Naive thymus-derived CD8-positive, alpha-beta T cell (primary cell): ENCODE measurements at regions not wholly inside any gene's neighbourhood (a gene's known extent, or its start where the extent isn't known, plus 50 kb on each side); places are given as distances from the start of the nearest gene placed in this dataset.

Source experiments
- ATAC-seq, 2 donors: fragments of 150-1000 bp; cut with Tn5 transposase in 1 of 2; sonication (Bioruptor Pico), chemical (Tn5 transposase) in 1 of 2; 1 replicate in 1 of 2; 2 replicates in 1 of 2; pipeline ENCODE4 v1.10.0; 2021; ENCODE audit warnings: mild to moderate bottlenecking in 2 of 2, moderate library complexity in 2 of 2
- POLR2A ChIA-PET: fragments of 350-600 bp; sonication (Branson Sonifier 250); formaldehyde crosslinking; loops from one replicate; lab custom pipeline; 2021; ENCODE audit warnings: antibody characterized with exemption; lab: Charles Lee
- DNase-seq, 10 donors: peaks; one replicate each; pipeline versions ENCODE4 v3.0.0 to v3.0.0-alpha.2; 2020 to 2022
- H3K27ac Mint-ChIP-seq, 10 donors: one replicate each; pipeline ENCODE4 v1.8.0; 2020 to 2022; ENCODE audit warnings: mild to moderate bottlenecking in 10 of 10, mixed read lengths in 10 of 10, moderate library complexity in 4 of 10, inconsistent platforms in 1 of 10
- H3K27me3 Mint-ChIP-seq, 5 donors: one replicate each; pipeline ENCODE4 v1.8.0; 2021 to 2022; ENCODE audit warnings: mixed read lengths in 5 of 5
- H3K36me3 Mint-ChIP-seq, 3 donors: one replicate each; pipeline ENCODE4 v1.8.0; 2020 to 2022; ENCODE audit warnings: mixed read lengths in 3 of 3, mild to moderate bottlenecking in 2 of 3, inconsistent platforms in 1 of 3
- H3K4me1 Mint-ChIP-seq, 4 donors: one replicate each; pipeline ENCODE4 v1.8.0; 2021 to 2022; ENCODE audit warnings: mixed read lengths in 4 of 4
- H3K4me3 Mint-ChIP-seq, 10 donors: one replicate each; pipeline ENCODE4 v1.8.0; 2020 to 2022; ENCODE audit warnings: mild to moderate bottlenecking in 10 of 10, mixed read lengths in 10 of 10, moderate library complexity in 6 of 10, inconsistent platforms in 1 of 10
- H3K9me3 Mint-ChIP-seq, 9 donors: one replicate each; pipeline ENCODE4 v1.8.0; 2020 to 2022; ENCODE audit warnings: mixed read lengths in 9 of 9, mild to moderate bottlenecking in 3 of 9, inconsistent platforms in 1 of 9, moderate library complexity in 1 of 9

DNA sequence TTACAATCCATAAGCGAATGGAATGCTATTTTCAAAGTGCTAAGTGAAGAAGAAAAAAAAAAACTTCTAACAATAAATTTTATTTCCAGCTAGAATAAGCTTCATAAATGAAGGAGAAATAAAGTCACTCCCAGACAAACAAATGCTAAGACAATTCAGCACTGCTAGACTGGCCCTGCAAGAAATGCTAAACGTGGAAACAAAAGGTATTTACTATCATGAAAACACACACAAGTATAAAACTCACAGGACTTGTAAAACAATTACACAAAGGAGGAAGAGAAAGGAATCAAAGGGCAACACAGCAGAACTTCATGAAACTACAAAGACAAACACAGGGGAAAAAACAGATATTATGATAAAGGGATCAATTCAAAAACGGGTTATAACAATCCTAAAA is 85.8 kb upstream of the NELL2 start:
- POLR2A ChIA-PET = no interaction called here
- H3K4me3 Mint-ChIP-seq = no peak overlapping the region
- peaks cover 0 to 11% (median 11%) of the 10 kb centered on the region in 3 donors for H3K36me3 Mint-ChIP-seq
- DNase-seq (no peak), ATAC-seq (no peak)
- no peak overlapping the region for H3K27ac Mint-ChIP-seq
- H3K27me3 Mint-ChIP-seq = no peaks in the 10 kb centered on the region
- peaks cover 0 to 3% (median under 1%) of the 10 kb centered on the region in 4 donors for H3K4me1 Mint-ChIP-seq
- peaks cover 0 to 54% (median 16%) of the 10 kb centered on the region in 9 donors for H3K9me3 Mint-ChIP-seq

DNA sequence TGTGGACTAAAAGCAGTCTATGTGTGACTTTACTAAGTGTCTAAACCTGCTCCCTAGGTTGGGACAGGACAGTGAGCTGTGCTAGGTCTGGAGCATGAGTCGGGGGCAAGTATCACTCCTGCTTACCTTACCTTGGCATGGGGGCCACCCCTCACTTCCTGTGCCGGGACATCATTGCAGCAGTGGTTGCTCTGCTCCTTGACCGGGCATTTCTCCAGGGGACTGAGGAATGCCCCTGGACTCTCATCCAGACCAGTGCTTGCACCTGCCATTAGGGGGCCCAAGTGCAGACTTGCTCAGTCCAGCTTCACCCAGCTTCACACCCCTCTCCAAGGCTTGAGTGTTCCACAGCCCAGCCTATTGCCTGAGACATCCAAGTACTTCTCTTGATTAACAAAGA is 84.7 kb upstream of the NELL2 start:
- H3K27me3 Mint-ChIP-seq = no peaks in the 10 kb centered on the region
- H3K36me3 Mint-ChIP-seq = peaks cover 0 to 11% (median 11%) of the 10 kb centered on the region in 3 donors
- DNase-seq = peak in 1 of 10 donors; percentile 60
- POLR2A ChIA-PET = no interaction called here
- peaks cover 0 to 3% (median 0%) of the 10 kb centered on the region in 4 donors for H3K4me1 Mint-ChIP-seq
- peaks cover 0 to 50% (median 16%) of the 10 kb centered on the region in 9 donors for H3K9me3 Mint-ChIP-seq
- no peak overlapping the region for H3K4me3 Mint-ChIP-seq
- ATAC-seq = no peak
- H3K27ac Mint-ChIP-seq = no peak overlapping the region

DNA sequence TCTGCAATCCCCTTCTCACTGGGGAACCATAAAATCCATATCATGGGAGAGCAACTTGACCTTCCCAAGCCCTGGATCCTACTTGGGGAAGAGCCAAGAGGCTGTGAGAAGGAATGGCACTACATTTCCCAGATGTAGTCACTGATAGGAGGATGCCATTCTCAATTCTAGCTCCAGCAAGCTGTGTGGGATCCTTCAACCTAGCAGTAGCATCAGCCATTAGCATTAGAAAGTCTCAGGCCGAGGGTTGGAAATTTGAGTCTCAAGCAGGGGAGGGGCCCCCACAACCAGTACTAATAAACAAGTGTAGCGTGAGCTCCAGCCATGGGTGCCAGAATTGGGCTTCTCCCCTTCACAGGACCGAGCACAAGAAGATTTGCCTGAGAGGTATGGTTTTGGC is 84.3 kb upstream of the NELL2 start:
- DNase-seq = no peak
- POLR2A ChIA-PET = no interaction called here
- ATAC-seq = no peak
- Mint-ChIP-seq H3K27ac (no peak overlapping the region), H3K27me3 (no peaks in the 10 kb centered on the region), H3K9me3 (peaks cover 0 to 46% (median 12%) of the 10 kb centered on the region in 9 donors), H3K36me3 (peaks cover 0 to 11% (median 8%) of the 10 kb centered on the region in 3 donors), H3K4me1 (peaks cover 0 to 3% (median 0%) of the 10 kb centered on the region in 4 donors), H3K4me3 (no peak overlapping the region)

DNA sequence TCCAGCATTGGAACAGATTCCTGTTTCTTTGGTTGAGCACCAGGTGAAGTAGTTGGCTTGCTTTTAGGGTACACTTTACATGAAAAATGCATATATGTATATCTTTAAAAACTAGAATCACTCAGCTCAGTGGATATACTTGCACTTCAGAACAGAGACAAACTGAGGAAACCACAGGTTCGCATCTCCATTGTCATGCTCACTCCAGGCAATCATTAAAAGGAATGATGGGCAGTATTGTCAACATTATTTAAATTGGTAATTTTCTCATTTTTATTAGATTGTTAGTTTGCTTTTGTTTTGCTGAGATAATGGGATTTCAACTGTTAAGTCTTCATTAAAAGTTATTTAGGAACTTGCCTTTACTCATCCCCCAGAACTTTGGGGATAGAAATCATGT is 71.0 kb upstream of the NELL2 start:
- H3K9me3 Mint-ChIP-seq = no peaks in the 10 kb centered on the region
- no peak overlapping the region for H3K27ac Mint-ChIP-seq
- DNase-seq (no peak), ATAC-seq (no peak)
- no peaks in the 10 kb centered on the region for H3K36me3 Mint-ChIP-seq
- POLR2A ChIA-PET = no interaction called here
- H3K4me1 Mint-ChIP-seq = peaks cover 0 to 3% (median 3%) of the 10 kb centered on the region in 4 donors
- H3K27me3 Mint-ChIP-seq = peaks cover 2 to 15% (median 8%) of the 10 kb centered on the region in 5 donors
- no peak overlapping the region for H3K4me3 Mint-ChIP-seq

DNA sequence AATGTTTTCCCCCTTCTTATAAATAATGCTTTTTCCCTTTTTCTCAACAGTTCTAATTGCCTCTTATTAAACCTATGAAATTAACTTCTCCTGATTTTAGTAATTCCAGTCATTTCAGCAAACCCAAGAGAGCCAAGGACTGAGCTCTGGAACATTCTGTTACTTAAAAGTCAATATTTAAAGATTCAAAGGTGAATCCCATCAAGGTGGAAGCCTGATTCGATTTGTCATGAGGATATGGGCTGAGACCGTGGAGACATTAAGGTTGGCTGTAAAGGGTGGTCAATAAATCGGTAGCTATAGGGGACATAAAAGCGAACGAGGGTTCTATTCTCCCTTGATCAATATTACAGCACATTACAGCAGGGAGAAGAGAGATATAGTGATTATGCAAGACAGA is 66.6 kb upstream of the NELL2 start:
- no peak overlapping the region for H3K4me3 Mint-ChIP-seq
- POLR2A ChIA-PET = no interaction called here

DNA sequence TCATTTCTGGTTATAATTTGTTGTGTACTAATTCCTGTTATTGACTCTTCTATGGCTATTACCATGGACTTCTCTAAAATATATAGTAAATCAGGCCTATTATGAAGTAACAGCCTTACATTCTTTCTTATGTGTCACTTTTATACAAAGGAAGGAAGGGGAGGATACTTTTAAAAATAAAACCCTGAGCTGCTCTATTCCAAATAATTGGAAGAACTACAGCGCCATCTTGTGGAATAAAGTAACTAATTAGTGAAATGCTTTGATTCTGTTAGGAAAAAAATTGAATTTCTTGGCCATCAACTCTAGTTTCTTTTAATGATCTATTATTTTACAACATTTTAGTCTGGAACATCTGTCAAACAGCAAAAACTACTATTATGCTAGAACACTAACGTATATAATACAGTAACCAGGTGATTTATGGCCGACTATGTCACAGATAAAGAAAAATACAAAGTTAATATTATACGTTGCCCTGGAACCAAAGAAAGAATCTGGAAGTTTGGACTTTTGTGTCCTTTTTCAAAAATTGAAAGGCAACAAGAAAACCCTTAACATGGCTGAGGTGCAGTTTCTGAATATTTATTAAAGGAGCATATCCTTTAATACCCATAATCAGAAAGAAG is 55.0 kb upstream of the NELL2 start:
- ATAC-seq = peak; percentile 74 to 76
- Mint-ChIP-seq H3K36me3 (no peaks in the 10 kb centered on the region), H3K9me3 (no peaks in the 10 kb centered on the region), H3K27me3 (peaks cover 0 to 3% (median 0%) of the 10 kb centered on the region in 5 donors), H3K4me3 (no peak overlapping the region), H3K27ac (peak overlapping the region in 1 of 10 donors; percentile 29), H3K4me1 (peaks cover 0 to 6% (median 5%) of the 10 kb centered on the region in 4 donors)
- POLR2A ChIA-PET = interaction anchor here (1.3 kb wide), 1 partner anchor 120 kb away, joined by 5 read pairs; no protein-coding TSS in a partner anchor
- DNase-seq = peak in 4 of 10 donors; percentile 16 to 79 (median 77)

More for the DNA sequence above, 66.6 kb upstream of the NELL2 start:
- Mint-ChIP-seq H3K36me3 (no peaks in the 10 kb centered on the region), H3K27ac (no peak overlapping the region), H3K9me3 (peaks cover 0 to 9% (median 3%) of the 10 kb centered on the region in 9 donors), H3K27me3 (peaks cover 0 to 10% (median 2%) of the 10 kb centered on the region in 5 donors), H3K4me1 (no peaks in the 10 kb centered on the region)
- DNase-seq (no peak), ATAC-seq (no peak)

DNA sequence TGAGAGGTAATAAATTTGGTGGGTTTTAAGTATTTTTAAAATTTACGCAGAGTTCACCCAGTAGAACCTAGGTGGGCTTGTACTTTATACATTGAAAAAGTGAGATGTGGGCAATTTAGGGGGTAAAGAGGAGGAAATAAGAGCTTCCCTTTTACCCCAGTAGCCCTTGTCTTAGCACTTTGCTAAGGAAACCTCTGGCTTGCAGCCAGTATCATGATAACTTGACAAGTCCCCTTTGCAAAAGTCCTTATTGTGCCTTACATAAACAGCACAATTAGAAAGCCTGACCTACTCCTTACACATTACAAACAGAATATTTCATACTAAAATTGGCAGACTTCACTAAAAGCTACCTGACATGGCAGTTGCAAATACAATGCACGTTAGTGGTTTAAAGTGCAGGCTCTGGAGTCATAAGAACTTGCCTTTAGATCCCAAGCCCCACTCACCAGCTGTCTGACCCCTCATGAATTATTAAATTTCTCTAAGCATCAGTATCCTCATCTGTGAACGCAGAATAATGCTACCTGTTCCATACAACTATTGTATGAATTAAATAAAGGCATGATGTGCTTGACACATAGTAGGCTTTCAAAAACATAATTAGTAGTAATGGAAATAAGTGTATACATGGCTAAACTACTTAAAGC is 53.2 kb upstream of the NELL2 start:
- Mint-ChIP-seq H3K4me3 (no peak overlapping the region), H3K27me3 (peaks cover 0 to 4% (median 0%) of the 10 kb centered on the region in 5 donors), H3K9me3 (no peaks in the 10 kb centered on the region), H3K4me1 (peaks cover 0 to 6% (median 5%) of the 10 kb centered on the region in 4 donors), H3K27ac (no peak overlapping the region), H3K36me3 (no peaks in the 10 kb centered on the region)
- no peak for ATAC-seq
- POLR2A ChIA-PET = no interaction called here
- no peak for DNase-seq
